A673 (cell line): ENCODE measurements at regions not wholly inside any gene's neighbourhood (a gene's known extent, or its start where the extent isn't known, plus 50 kb on each side); places are given as distances from the start of the nearest gene placed in this dataset.

Experiments
- BruUV-seq: library from RNA; stranded (reverse); fragments of 400-500 nt; replicated peaks from 2 replicates; lab custom pipeline; 2021; lab: Mats Ljungman, UMichigan
- CTCF ChIA-PET: fragments of 300-600 bp; sonication (Branson Sonifier 250); formaldehyde crosslinking; loops from one replicate; lab custom pipeline; 2022; ENCODE audit warnings: antibody characterized with exemption; lab: Charles Lee
- POLR2A ChIA-PET: fragments of 300-600 bp; sonication (Branson Sonifier 250); formaldehyde crosslinking; loops from one replicate; lab custom pipeline; 2022; ENCODE audit warnings: antibody characterized with exemption; ENCODE audit not compliant: low non-redundant PET; lab: Charles Lee
- DNase-seq: peaks from one replicate; pipeline ENCODE4 v3.0.0-alpha.2; 2015; ENCODE audit warnings: low spot score
- H3K27ac ChIP-seq: fragments of 200-600 bp; sonication (generic); 2 replicates; pipeline ENCODE4 v1.5.1; 2016; ENCODE audit warnings: mixed run types, low read depth, mild to moderate bottlenecking, mixed read lengths, antibody characterized with exemption, low read length; ENCODE audit not compliant: poor library complexity, severe bottlenecking
- H3K27me3 ChIP-seq: fragments of 200-600 bp; sonication (generic); replicated peaks from 2 replicates; pipeline ENCODE4 v1.6.1; 2017; ENCODE audit warnings: mixed run types, low read depth, mild to moderate bottlenecking, mixed read lengths, antibody characterized with exemption, low read length; ENCODE audit not compliant: insufficient read depth, poor library complexity
- H3K36me3 ChIP-seq: fragments of 200-600 bp; sonication (generic); 2 replicates; pipeline ENCODE4 v1.6.1; 2016; ENCODE audit warnings: mixed run types, mild to moderate bottlenecking, mixed read lengths, antibody characterized with exemption, low read length; ENCODE audit not compliant: insufficient read depth, poor library complexity, severe bottlenecking
- H3K4me1 ChIP-seq: fragments of 200-600 bp; sonication (generic); 2 replicates; pipeline ENCODE4 v1.6.1; 2017; ENCODE audit warnings: mixed run types, mild to moderate bottlenecking, mixed read lengths, antibody characterized with exemption, low read length; ENCODE audit not compliant: insufficient read depth, poor library complexity, severe bottlenecking
- H3K4me3 ChIP-seq: fragments of 200-600 bp; sonication (generic); 2 replicates; pipeline ENCODE4 v1.5.1; 2016; ENCODE audit warnings: low read depth, mixed run types, mild to moderate bottlenecking, mixed read lengths, low read length; ENCODE audit not compliant: poor library complexity, severe bottlenecking
- H3K9me3 ChIP-seq: fragments of 200-600 bp; sonication (generic); 2 replicates; pipeline ENCODE4 v1.6.1; 2016; ENCODE audit warnings: mixed run types, low read depth, mild to moderate bottlenecking, mixed read lengths, antibody characterized with exemption, low read length; ENCODE audit not compliant: poor library complexity, severe bottlenecking
- CTCF ChIP-seq: fragments of 300-800, 200-600 bp; sonication (generic); conservative IDR thresholded peaks from 2 replicates; pipeline ENCODE4 v1.5.1; 2017; ENCODE audit warnings: low read depth, mild to moderate bottlenecking, antibody characterized with exemption, low read length, moderate library complexity, mixed read lengths
- EZH2 ChIP-seq: fragments of 200-600 bp; sonication (generic); IDR thresholded peaks from 2 replicates; pipeline ENCODE4 v1.6.1; 2017; ENCODE audit warnings: borderline replicate concordance, low read depth, mild to moderate bottlenecking, mixed read lengths, antibody characterized with exemption, low read length; ENCODE audit not compliant: poor library complexity, severe bottlenecking
- intact Hi-C: fragments of 100-400 bp; cut with micrococcal nuclease; formaldehyde crosslinking; loops from one replicate; pipeline ENCODE4 v1.10.0; 2022; ENCODE audit not compliant: unreplicated experiment

- Histone ChIP-seq H3K4me3 (no peak overlapping the region), H3K4me1 (no peaks in the 10 kb centered on the region), H3K27me3 (no peaks in the 10 kb centered on the region), H3K27ac (no peak overlapping the region), H3K36me3 (no peaks in the 10 kb centered on the region), H3K9me3 (no peaks in the 10 kb centered on the region)
- intact Hi-C loops, result no loop called here
- CTCF ChIA-PET, result no interaction called here
- POLR2A ChIA-PET, result no interaction called here
- BruUV-seq, result no TSS peak
- DNase-seq, result no peak
- no peak for TF ChIP-seq CTCF
- no peak for TF ChIP-seq EZH2
Measured at GRCh38 chr13:37241786-37242185, 136.3 kb upstream of the CSNK1A1L start.

GRCh38 chr13:37230346-37230745 is 124.9 kb upstream of the CSNK1A1L start:
- TF ChIP-seq CTCF (no peak), EZH2 (no peak)
- ChIA-PET POLR2A (no interaction called here), CTCF (no interaction called here)
- intact Hi-C loops, result no loop called here
- Histone ChIP-seq H3K36me3 (no peaks in the 10 kb centered on the region), H3K4me3 (no peak overlapping the region), H3K4me1 (no peaks in the 10 kb centered on the region), H3K27ac (no peak overlapping the region), H3K27me3 (no peaks in the 10 kb centered on the region), H3K9me3 (peaks cover 3% of the 10 kb centered on the region)
- BruUV-seq, result no TSS peak
- DNase-seq, result no peak

- Histone ChIP-seq H3K27me3 (no peaks in the 10 kb centered on the region), H3K27ac (no peak overlapping the region), H3K4me1 (no peaks in the 10 kb centered on the region), H3K36me3 (no peaks in the 10 kb centered on the region), H3K4me3 (no peak overlapping the region), H3K9me3 (no peaks in the 10 kb centered on the region)
- POLR2A ChIA-PET, result no interaction called here
- TF ChIP-seq EZH2 (no peak), CTCF (no peak)
- no peak for DNase-seq
- CTCF ChIA-PET, result no interaction called here
- intact Hi-C loops, result no loop called here
- no TSS peak for BruUV-seq
Measured at GRCh38 chr13:37229931-37230330, 124.5 kb upstream of the CSNK1A1L start.
